ENCODE measurements at regions not wholly inside any gene's neighbourhood (a gene's known extent, or its start where the extent isn't known, plus 50 kb on each side); places are given as distances from the start of the nearest gene placed in this dataset.

DNA sequence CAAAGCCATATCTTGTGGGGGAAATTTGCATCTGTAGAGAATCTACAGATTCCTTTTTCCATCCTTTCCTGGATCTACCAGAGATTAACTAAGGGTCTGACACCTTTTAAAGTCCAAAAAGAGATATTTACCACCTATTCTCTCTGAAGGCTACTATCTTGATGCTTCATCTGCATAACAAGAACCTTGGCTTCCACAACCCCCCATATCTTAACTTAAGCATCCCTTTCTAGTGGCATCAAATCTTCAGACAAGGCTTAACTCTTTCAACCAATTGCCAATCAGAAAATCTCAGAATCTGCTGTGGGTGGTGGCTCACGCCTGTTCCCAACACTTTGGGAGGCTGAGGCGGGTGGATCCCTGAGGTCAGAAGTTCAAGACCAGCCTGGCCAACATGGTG, 74.3 kb upstream of the FICD start:
- H3K4me1 ChIP-seq (ENCODE audit: control insufficient read depth in 1 of 2, insufficient read depth in 2 of 2, low read depth in 1 of 2, low read length in 1 of 2): peaks cover 0 to 5% of the 10 kb centered on the region in 2 experiments; a peak in 3 of 4 replicates
- H3K79me2 ChIP-seq (ENCODE audit: insufficient read depth): no peaks in the 10 kb centered on the region
- TF ChIP-seq USF1 (IDR thresholded peaks at IDR 0.05; ENCODE audit: borderline replicate concordance, low read depth) (no peak), SIN3A (IDR thresholded peaks at IDR 0.05; ENCODE audit: borderline replicate concordance, low read depth, low read length) (no peak), EP300 (IDR thresholded peaks at IDR 0.05; ENCODE audit: borderline replicate concordance in 1 of 2, low read depth in 1 of 2, low read length in 1 of 2) (no peak), RAD21 (IDR thresholded peaks at IDR 0.05; ENCODE audit: low read length) (no peak), NRF1 (IDR thresholded peaks at IDR 0.05; ENCODE audit: low read depth, low read length) (no peak), CTCF (IDR thresholded peaks at IDR 0.05) (no peak), RXRA (IDR thresholded peaks at IDR 0.05; ENCODE audit: borderline replicate concordance, low read depth) (no peak), MXI1 (IDR thresholded peaks at IDR 0.05; ENCODE audit: low read depth, low read length) (no peak), JUND (IDR thresholded peaks at IDR 0.05) (no peak)
- no peak overlapping the region for H2AFZ ChIP-seq (ENCODE audit: low read depth)
- no peak overlapping the region for H3K27ac ChIP-seq (ENCODE audit: low read depth in 2 of 2, low read length in 1 of 2)
- H3K9me3 ChIP-seq: no peaks in the 10 kb centered on the region
- H3K36me3 ChIP-seq (replicated peaks in 1 of 2; ENCODE audit: control insufficient read depth in 1 of 2, insufficient read depth in 2 of 2, low read length in 1 of 2): no peaks in the 10 kb centered on the region
- no peak for DNase-seq
- 26% methylated on average over 2 of the region's 2 CpGs for WGBS (ENCODE audit: low lambda C conversion rate)
- ChIA-PET CTCF (interaction anchor here (1.2 kb wide), 1 partner anchor 11 kb away, joined by 3 read pairs; no protein-coding TSS in a partner anchor), POLR2A (no interaction called here)
- H3K4me2 ChIP-seq: no peak overlapping the region
- H3K27me3 ChIP-seq (ENCODE audit: insufficient read depth): no peaks in the 10 kb centered on the region
- no peaks in the 10 kb centered on the region for H3F3A ChIP-seq (replicated peaks; ENCODE audit: insufficient read depth)
- H4K20me1 ChIP-seq (ENCODE audit: insufficient read depth): no peaks in the 10 kb centered on the region
- H3K4me3 ChIP-seq (ENCODE audit: low read depth in 2 of 2, low read length in 1 of 2): no peak overlapping the region
- H3K9ac ChIP-seq: no peak overlapping the region
- no peaks in the 10 kb centered on the region for H3K9me2 ChIP-seq

GRCh38 chr12:108438667-108439066, 76.4 kb upstream of the FICD start:
- DNase-seq: no peak
- POLR2A ChIA-PET: no interaction called here
- Histone ChIP-seq H3K27ac (ENCODE audit: low read depth in 2 of 2, low read length in 1 of 2) (no peak overlapping the region), H3K79me2 (ENCODE audit: insufficient read depth) (no peaks in the 10 kb centered on the region), H3K4me3 (ENCODE audit: low read depth in 2 of 2, low read length in 1 of 2) (no peak overlapping the region), H3K4me2 (no peak overlapping the region), H3K9me2 (no peaks in the 10 kb centered on the region), H3F3A (replicated peaks; ENCODE audit: insufficient read depth) (no peaks in the 10 kb centered on the region), H3K36me3 (replicated peaks in 1 of 2; ENCODE audit: control insufficient read depth in 1 of 2, insufficient read depth in 2 of 2, low read length in 1 of 2) (no peaks in the 10 kb centered on the region), H3K27me3 (ENCODE audit: insufficient read depth) (no peaks in the 10 kb centered on the region), H3K9ac (no peak overlapping the region), H3K4me1 (ENCODE audit: control insufficient read depth in 1 of 2, insufficient read depth in 2 of 2, low read depth in 1 of 2, low read length in 1 of 2) (peaks cover 0 to 5% of the 10 kb centered on the region in 2 experiments; a peak in 3 of 4 replicates), H3K9me3 (no peaks in the 10 kb centered on the region), H2AFZ (ENCODE audit: low read depth) (no peak overlapping the region), H4K20me1 (ENCODE audit: insufficient read depth) (no peaks in the 10 kb centered on the region)
- 12% methylated on average over 1 of the region's 1 CpG for WGBS (ENCODE audit: low lambda C conversion rate)
- no peak for TF ChIP-seq IRF3 (IDR thresholded peaks at IDR 0.05; ENCODE audit: low read depth, low read length)
- TF ChIP-seq RCOR1 (IDR thresholded peaks at IDR 0.05; ENCODE audit: low read length): no peak
- no peak for TF ChIP-seq ZBTB33 (IDR thresholded peaks at IDR 0.05; ENCODE audit: borderline replicate concordance, low read depth)
- no peak for TF ChIP-seq FOXJ3 (CRISPR knock-in tag; IDR thresholded peaks at IDR 0.05)
- TF ChIP-seq ELF1 (IDR thresholded peaks at IDR 0.05): no peak
- no peak for TF ChIP-seq JUND (IDR thresholded peaks at IDR 0.05)
- TF ChIP-seq, protein P1, sequence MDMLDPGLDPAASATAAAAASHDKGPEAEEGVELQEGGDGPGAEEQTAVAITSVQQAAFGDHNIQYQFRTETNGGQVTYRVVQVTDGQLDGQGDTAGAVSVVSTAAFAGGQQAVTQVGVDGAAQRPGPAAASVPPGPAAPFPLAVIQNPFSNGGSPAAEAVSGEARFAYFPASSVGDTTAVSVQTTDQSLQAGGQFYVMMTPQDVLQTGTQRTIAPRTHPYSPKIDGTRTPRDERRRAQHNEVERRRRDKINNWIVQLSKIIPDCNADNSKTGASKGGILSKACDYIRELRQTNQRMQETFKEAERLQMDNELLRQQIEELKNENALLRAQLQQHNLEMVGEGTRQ (IDR thresholded peaks at IDR 0.05; ENCODE audit: borderline replicate concordance, low read depth, low read length): no peak
- TF ChIP-seq USF1 (IDR thresholded peaks at IDR 0.05; ENCODE audit: borderline replicate concordance, low read depth): no peak
- TF ChIP-seq RFX5 (IDR thresholded peaks at IDR 0.05; ENCODE audit: low read length): no peak
- TF ChIP-seq EP300 (IDR thresholded peaks at IDR 0.05; ENCODE audit: borderline replicate concordance in 1 of 2, low read depth in 1 of 2, low read length in 1 of 2): no peak
- no peak for TF ChIP-seq NFIC (IDR thresholded peaks at IDR 0.05; ENCODE audit: borderline replicate concordance)
- TF ChIP-seq MXI1 (IDR thresholded peaks at IDR 0.05; ENCODE audit: low read depth, low read length): no peak
- TF ChIP-seq YY1 (IDR thresholded peaks at IDR 0.05; ENCODE audit: low read depth): no peak
- CTCF ChIA-PET: no interaction called here

Data from SK-N-SH (cell line).